HUES6 (cell line): ENCODE measurements at regions not wholly inside any gene's neighbourhood (a gene's known extent, or its start where the extent isn't known, plus 50 kb on each side); places are given as distances from the start of the nearest gene placed in this dataset.
"Not testable (repeated sequence)": the region's sequence is repeated elsewhere in the genome, so short reads cannot be mapped to it uniquely, and the experiment has no call there.

Source experiments
- H3K27ac ChIP-seq: 2 replicates; pipeline ENCODE4 v1.7.0; 2013; ENCODE audit warnings: low read depth, mild to moderate bottlenecking, low read length, inconsistent platforms
- H3K27me3 ChIP-seq: 2 replicates; pipeline ENCODE4 v1.6.1; 2013; ENCODE audit warnings: low read length; ENCODE audit not compliant: control insufficient read depth, insufficient read depth
- H3K36me3 ChIP-seq: 2 replicates; pipeline ENCODE4 v1.6.1; 2013; ENCODE audit warnings: low read length; ENCODE audit not compliant: control insufficient read depth, insufficient read depth
- H3K4me1 ChIP-seq: 2 replicates; pipeline ENCODE4 v1.6.1; 2013; ENCODE audit warnings: low read length; ENCODE audit not compliant: control insufficient read depth, insufficient read depth
- H3K4me3 ChIP-seq: 2 replicates; pipeline ENCODE4 v1.5.1; 2013; ENCODE audit warnings: low read depth, low read length
- H3K9ac ChIP-seq: one replicate; pipeline ENCODE4 v1.6.1; 2013; ENCODE audit warnings: mild to moderate bottlenecking, low read length
- H3K9me3 ChIP-seq: 2 replicates; pipeline ENCODE4 v1.6.1; 2013; ENCODE audit warnings: low read depth, low read length; ENCODE audit not compliant: control insufficient read depth, insufficient read depth

DNA sequence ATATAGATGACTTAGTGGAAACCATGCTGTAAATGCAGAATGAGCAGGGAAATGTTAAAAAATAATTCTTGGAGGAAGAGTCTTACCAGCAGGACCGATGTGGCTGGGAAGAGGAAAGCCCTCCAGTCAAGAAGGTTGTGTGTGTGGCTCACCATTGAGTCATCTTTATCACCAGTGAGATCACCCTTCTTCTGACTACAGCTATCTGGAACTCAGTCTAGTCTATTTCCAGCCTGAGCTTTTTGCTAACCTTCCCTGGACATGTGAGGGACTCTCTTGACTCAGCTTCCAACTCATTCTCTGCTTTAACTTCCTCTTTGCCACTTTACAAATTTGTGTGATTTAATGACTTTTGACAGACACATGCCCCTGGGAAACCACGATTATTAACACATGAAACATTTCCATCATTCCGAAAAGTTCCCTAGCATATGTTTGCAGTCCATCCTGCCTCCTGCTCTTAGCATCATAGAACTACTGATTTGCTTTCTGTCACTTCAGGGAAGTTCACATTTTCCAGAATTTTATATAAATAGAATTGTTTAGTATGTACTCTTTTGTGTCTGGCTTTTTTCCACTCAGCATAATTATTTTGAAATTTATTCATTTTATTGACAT, 378.5 kb upstream of the FRG2C start:
- not testable (repeated sequence) for H3K9ac ChIP-seq, H3K36me3 ChIP-seq, H3K27me3 ChIP-seq, H3K9me3 ChIP-seq, H3K4me3 ChIP-seq, H3K4me1 ChIP-seq, H3K27ac ChIP-seq

DNA sequence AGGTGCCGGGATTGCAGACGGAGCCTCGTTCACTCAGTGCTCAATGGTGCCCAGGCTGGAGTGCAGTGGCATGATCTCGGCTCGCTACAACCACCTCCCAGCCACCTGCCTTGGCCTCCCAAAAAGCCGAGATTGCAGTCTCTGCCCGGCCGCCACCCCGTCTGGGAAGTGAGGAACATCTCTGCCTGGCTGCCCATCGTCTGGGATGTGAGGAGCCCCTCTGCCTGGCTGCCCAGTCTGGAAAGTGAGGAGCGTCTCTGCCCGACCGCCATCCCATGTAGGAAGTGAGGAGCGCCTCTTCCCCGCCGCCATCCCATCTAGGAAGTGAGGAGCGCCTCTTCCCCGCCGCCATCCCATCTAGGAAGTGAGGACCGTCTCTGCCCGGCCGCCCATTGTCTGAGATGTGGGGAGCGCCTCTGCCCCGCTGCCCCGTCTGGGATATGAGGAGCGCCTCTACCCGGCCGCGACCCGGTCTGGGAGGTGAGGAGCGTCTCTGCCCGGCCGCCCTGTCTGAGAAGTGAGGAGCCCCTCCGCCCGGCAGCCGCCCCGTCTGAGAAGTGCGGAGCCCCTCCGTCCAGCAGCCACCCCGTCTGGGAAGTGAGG, 375.1 kb upstream of the FRG2C start:
- H3K36me3 ChIP-seq, H3K4me1 ChIP-seq, H3K4me3 ChIP-seq, H3K27me3 ChIP-seq, H3K27ac ChIP-seq, H3K9ac ChIP-seq, H3K9me3 ChIP-seq: not testable (repeated sequence)

DNA sequence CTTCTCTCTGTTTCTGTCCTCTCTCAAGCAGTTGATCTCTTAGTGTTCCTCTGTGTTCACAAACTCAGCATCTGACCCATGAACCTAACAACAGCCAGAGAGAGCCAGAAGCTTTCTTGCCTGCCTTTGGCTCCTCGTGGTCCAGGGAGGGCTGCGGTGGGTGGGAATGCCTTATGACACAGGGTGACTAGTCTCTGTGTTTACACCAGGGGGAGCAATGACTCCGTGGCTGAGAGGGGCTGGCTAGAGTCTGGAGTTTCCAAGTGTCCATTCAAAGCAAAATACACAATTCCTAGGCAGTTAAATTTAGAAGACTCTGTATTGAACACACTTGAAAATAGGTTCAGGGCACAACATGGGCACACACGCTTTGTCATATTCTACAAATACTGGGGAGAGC, 370.0 kb upstream of the FRG2C start:
- H3K4me3 ChIP-seq: no peak overlapping the region

DNA sequence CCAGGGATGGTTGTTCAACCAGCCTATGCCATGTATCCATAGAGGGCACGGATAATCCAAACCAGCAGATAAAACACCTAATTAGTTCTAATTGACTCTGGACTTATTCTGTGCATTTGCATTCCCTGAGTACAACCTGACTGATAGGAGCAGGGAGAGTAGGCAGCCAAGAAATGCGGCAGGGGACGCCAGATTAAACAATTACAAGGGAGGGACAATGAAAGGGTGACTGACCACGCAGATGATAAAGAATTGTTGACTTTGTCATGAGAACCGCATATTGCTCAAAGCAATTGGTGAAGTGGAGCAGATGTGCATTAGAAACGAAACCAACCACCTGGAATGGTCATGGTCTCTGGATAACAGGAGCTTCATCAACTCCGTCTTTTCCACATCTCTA, 369.1 kb upstream of the FRG2C start:
- Histone ChIP-seq H3K9ac (no peak overlapping the region), H3K4me3 (no peak overlapping the region), H3K9me3 (no peaks in the 10 kb centered on the region)

More for the DNA sequence above, 370.0 kb upstream of the FRG2C start:
- Histone ChIP-seq H3K4me1 (no peaks in the 10 kb centered on the region), H3K27ac (no peak overlapping the region), H3K27me3 (no peaks in the 10 kb centered on the region; the same call in 1 of the 2 replicates), H3K9ac (no peak overlapping the region), H3K9me3 (no peaks in the 10 kb centered on the region), H3K36me3 (no peaks in the 10 kb centered on the region)

DNA sequence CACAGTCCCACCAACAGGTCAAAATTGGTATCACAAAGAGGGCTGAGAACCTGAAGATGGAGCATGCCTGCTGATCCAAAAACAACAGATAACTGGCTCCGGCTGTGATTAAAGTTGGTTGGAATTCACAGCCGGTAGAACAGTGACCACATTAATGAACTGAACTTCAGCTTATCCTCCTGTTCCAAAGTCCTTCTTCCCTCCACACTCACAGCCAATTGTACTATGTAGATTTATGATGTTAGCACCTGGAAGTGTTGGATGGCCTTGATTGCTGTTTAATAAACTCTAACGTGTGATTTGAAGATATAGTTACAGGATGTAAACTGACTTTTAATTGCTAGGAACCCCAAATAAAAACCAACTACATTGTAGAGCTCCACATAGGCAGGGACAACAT, 367.3 kb upstream of the FRG2C start:
- H3K4me1 ChIP-seq: no peaks in the 10 kb centered on the region

More for the DNA sequence above, 369.1 kb upstream of the FRG2C start:
- Histone ChIP-seq H3K36me3 (no peaks in the 10 kb centered on the region), H3K27me3 (no peaks in the 10 kb centered on the region; the same call in 1 of the 2 replicates), H3K4me1 (no peaks in the 10 kb centered on the region), H3K27ac (no peak overlapping the region)

DNA sequence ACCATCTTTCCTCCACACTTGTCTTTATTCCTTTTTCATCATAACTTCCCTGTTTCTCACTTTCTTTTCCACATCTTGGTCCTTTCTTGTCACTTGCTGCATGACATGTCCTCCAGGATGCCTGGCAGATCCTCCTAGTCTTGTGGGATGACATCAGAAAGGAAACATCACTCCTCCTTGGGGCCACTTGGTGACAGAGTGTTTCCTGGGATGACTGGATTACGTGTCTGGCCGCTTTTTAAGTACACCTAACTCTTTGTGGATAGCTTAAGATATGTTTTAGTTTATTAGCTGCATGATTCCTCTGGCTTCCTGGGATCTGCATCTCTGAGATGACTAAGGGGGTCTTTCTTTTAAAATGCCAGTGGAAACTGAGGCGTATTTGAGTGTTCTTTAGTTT, 363.5 kb upstream of the FRG2C start:
- H3K27me3 ChIP-seq: no peaks in the 10 kb centered on the region

More for the DNA sequence above, 367.3 kb upstream of the FRG2C start:
- Histone ChIP-seq H3K4me3 (no peak overlapping the region), H3K9me3 (no peaks in the 10 kb centered on the region), H3K27me3 (no peaks in the 10 kb centered on the region; the same call in 1 of the 2 replicates), H3K27ac (no peak overlapping the region), H3K36me3 (no peaks in the 10 kb centered on the region), H3K9ac (no peak overlapping the region)

DNA sequence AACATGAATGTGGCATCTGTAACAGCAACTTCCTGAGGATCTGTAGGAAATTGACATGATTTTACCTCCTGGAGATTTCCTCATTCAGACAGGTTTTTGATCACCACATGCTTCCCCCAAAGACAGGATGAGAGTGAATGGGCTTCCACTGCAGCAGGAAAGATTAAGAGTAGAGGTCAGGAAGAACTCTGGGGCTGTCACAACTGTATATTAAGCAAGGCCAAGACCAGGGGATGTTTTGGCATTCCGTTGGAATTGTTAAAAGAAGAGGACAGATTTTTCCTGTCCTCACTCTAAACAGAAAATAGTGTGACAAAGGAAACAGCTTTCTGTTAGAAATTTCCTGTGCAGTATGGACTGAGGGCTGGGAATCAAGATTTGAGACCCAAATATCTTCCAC, 363.1 kb upstream of the FRG2C start:
- H3K27me3 ChIP-seq, H3K9ac ChIP-seq, H3K4me1 ChIP-seq, H3K36me3 ChIP-seq, H3K9me3 ChIP-seq, H3K4me3 ChIP-seq, H3K27ac ChIP-seq: not testable (repeated sequence)

More for the DNA sequence above, 363.5 kb upstream of the FRG2C start:
- no peak overlapping the region for H3K4me3 ChIP-seq
- no peak overlapping the region for H3K9ac ChIP-seq
- H3K4me1 ChIP-seq: no peaks in the 10 kb centered on the region
- no peaks in the 10 kb centered on the region for H3K36me3 ChIP-seq
- H3K9me3 ChIP-seq: no peaks in the 10 kb centered on the region
- no peak overlapping the region for H3K27ac ChIP-seq

DNA sequence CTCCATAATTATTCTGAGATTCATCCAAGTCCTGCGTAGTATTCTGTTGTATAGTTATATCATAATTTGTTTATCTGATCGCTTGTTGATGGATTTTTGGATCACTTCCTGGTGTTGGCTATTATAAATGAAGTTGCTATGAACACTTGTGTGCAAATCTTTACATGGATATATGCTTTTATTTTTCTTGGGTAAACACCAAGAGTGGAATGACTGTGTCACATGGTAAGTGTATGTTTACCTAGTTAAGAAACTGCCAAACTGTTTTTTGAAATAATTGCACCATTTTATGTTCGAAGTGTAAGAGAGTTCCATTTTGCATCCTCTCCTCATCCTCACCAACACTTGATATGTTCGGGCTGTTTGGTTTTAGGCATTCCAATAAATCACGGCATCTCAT, 360.4 kb upstream of the FRG2C start:
- Histone ChIP-seq H3K36me3 (no peaks in the 10 kb centered on the region), H3K4me1 (no peaks in the 10 kb centered on the region), H3K27ac (no peak overlapping the region), H3K9ac (no peak overlapping the region), H3K9me3 (no peaks in the 10 kb centered on the region), H3K27me3 (no peaks in the 10 kb centered on the region), H3K4me3 (no peak overlapping the region)

DNA sequence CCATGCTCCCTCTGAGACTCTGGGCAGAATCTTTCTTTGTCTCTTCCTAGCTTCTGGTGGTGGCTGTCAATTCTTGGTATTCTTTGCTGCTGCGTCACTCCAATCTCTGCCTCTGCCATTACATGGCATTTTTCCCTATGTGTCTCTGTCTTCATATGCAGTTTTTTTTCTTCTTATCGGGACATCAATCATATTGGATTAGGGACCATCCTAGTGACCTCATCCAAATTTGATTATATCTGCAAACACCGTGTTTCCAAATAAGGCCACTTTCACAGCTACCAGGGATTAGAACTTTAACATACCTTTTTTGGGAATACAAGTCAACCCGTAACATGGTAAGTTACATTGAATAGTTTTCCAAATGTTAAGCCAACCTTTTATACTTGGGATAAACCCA, 358.2 kb upstream of the FRG2C start:
- no peak overlapping the region for H3K27ac ChIP-seq
- no peak overlapping the region for H3K9ac ChIP-seq
- H3K27me3 ChIP-seq: no peaks in the 10 kb centered on the region
- no peaks in the 10 kb centered on the region for H3K36me3 ChIP-seq
- H3K9me3 ChIP-seq: no peaks in the 10 kb centered on the region
- H3K4me1 ChIP-seq: no peaks in the 10 kb centered on the region
- no peak overlapping the region for H3K4me3 ChIP-seq

DNA sequence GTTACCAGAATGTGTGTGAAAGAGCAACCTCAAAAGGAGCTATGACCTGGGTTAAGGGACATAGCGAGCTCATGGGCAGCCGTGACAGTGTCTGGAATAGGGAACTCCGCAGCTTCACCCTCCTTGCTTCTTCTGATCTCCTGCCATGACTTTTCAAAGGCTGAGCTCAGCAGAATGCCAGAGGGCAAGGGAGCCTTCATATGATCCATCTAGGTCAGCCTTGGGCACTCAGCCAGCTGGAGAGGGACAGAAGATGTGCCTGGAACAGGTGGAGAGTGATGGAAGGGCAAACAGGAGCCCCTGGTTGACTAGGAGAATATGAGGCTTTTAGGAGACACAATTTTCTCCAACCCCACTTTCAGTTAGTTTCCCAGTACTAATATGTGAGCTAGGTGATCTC, 352.8 kb upstream of the FRG2C start:
- H3K27me3 ChIP-seq: not testable (repeated sequence)

DNA sequence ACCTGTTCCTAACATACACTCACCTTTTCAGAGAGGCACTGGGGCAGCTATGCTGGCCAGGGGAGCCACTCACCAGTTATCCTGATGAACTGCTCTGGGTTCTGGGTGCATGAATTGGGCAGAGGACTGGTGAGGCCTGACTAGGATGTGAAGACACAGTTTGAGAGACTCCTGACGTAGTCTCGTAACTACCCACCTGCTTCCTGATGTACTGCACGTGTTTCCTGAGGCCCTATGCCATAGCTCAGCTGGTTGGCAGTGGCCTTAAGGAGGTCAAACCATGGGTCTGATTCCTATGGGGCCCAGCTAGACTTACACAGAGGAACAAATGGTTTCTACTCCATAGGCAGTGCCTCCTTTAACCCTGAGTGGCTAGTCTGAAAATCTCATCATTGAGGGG, 351.7 kb upstream of the FRG2C start:
- not testable (repeated sequence) for H3K36me3 ChIP-seq, H3K9me3 ChIP-seq, H3K9ac ChIP-seq, H3K4me3 ChIP-seq, H3K27ac ChIP-seq, H3K4me1 ChIP-seq, H3K27me3 ChIP-seq

More for the DNA sequence above, 352.8 kb upstream of the FRG2C start:
- not testable (repeated sequence) for H3K27ac ChIP-seq, H3K9me3 ChIP-seq, H3K4me3 ChIP-seq, H3K4me1 ChIP-seq, H3K36me3 ChIP-seq, H3K9ac ChIP-seq
